ENCODE measurements at regions not wholly inside any gene's neighbourhood (a gene's known extent, or its start where the extent isn't known, plus 50 kb on each side); places are given as distances from the start of the nearest gene placed in this dataset.

DNA sequence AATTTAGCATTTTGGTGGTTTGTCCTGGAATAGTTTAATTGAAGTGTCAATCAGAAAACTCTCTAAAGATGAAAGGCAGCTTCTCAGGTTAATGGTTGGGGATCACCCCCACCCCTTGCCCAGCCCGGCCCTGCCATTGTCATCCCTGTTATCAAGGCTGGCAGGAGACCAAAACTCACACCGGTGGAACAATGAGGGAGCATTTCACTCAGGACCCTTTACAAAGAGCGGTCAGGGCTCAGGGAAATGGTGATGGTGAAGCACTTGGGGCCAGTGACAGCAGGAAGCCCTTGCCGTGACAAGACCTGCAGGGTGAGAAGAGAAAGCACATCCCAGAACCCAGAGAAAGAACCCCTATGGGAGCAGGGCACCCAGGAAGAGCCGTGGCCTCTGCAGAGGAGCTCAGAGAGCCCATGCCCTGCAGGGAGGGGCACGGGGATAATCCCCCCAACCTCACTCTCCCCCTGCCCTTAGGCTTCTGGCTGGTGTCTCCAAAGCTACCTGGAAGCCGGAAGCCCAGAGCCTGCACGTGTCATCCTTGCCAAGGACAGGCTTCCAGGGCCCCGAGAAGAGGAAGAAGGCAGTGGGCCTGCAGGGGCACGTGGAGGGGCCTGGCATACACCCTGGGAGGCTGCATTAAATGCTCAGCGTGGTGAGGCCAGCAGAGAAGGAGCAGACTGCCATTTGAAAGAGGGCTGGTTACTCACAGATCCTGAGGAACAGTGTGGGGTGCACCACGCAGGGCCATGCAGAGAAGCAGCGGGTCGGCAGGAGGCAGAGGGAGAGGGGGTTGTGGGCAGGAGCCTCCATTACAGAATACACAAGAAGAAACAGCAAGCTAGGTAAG is 80.6 kb upstream of the PRR20G start:
- Mint-ChIP-seq H3K4me3 (no peak overlapping the region), H3K4me1 (no peaks in the 10 kb centered on the region), H3K27me3 (peaks cover 49% of the 10 kb centered on the region), H3K27ac (no peak overlapping the region), H3K36me3 (ENCODE audit: low read depth) (no peaks in the 10 kb centered on the region)
- H3K9me3 ChIP-seq (ENCODE audit: control insufficient read depth, low read length, poor library complexity, severe bottlenecking) = no peaks in the 10 kb centered on the region
- DNase-seq (no peak), ATAC-seq (no peak)

DNA sequence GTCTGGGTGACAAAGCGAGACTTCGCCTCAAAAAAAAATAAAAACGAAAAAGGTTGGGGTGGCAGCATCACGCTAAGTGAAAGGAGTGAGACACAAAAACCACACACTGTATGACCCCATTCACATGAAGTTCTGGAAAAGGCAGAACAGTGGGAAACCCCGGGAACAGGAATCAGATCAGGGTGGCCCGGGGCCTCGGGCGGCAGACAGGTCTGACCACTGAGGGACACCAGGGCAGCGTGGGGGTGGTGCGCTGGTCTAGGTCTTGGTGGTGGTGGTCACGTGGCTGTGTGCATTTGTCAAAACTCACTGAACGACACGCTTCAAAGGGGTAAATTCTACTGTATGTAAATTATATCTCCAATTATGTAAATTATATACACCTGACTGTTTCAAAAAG is 79.7 kb upstream of the PRR20G start:
- Mint-ChIP-seq H3K27ac (no peak overlapping the region), H3K4me1 (no peaks in the 10 kb centered on the region), H3K4me3 (no peak overlapping the region), H3K36me3 (ENCODE audit: low read depth) (no peaks in the 10 kb centered on the region), H3K27me3 (peaks cover 53% of the 10 kb centered on the region)
- H3K9me3 ChIP-seq (ENCODE audit: control insufficient read depth, low read length, poor library complexity, severe bottlenecking) = no peaks in the 10 kb centered on the region
- DNase-seq = no peak
- ATAC-seq = no peak

DNA sequence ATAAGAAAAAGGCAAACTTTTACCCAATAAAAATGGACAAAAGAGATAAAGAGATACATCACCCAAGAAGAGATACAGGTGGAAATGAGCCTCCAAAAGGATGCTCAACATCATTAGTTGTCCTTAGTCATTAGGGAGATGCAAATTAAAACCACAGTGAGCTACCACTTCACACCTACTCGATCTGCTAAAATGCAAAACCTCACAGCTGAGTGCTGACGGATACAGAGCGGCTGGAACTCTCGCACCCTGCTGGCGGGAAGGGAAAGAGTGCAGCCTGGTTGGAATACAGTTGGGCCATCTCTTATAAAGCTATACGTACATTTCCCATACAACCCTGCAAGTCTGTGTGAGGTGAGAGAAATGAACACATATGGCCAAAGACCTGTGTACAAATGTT is 78.5 kb upstream of the PRR20G start:
- no peak for DNase-seq
- Mint-ChIP-seq H3K27me3 (peaks cover 53% of the 10 kb centered on the region), H3K36me3 (ENCODE audit: low read depth) (no peaks in the 10 kb centered on the region), H3K27ac (no peak overlapping the region), H3K4me3 (no peak overlapping the region), H3K4me1 (no peaks in the 10 kb centered on the region)
- ATAC-seq = no peak
- H3K9me3 ChIP-seq (ENCODE audit: control insufficient read depth, low read length, poor library complexity, severe bottlenecking) = no peaks in the 10 kb centered on the region

DNA sequence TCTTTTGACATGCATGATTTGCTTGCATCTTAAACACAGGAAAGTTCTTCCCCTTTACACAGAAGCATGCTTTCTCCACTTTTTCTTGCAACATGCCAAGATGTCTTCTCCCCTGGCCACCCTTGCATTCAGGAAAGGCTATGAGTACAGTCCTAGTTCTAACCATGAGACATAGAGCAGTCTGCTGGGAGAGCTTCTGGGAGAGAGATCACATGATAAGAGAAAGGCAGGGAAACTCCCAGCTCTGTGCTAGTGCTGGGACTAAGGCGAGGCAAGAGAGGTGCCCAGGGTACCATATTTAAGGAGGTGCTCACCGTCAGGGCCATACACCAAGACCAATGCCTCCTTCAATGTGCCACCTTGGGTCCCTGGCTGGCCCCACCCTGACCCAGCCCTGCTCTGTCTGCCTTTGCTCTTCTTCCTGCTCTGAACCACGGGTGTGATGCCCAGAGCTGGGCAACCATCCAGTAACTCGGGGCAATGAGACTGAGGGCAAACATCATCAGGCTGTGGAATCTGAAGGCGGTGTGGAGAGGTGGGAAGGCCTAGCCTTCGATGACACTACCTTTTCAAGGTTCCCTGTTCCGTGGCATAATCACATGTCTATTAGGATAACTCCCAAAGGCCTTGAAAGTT is 77.4 kb upstream of the PRR20G start:
- Mint-ChIP-seq H3K4me1 (no peaks in the 10 kb centered on the region), H3K27me3 (peaks cover 50% of the 10 kb centered on the region), H3K36me3 (ENCODE audit: low read depth) (no peaks in the 10 kb centered on the region), H3K27ac (no peak overlapping the region), H3K4me3 (no peak overlapping the region)
- no peak for DNase-seq
- no peak for ATAC-seq
- no peaks in the 10 kb centered on the region for H3K9me3 ChIP-seq (ENCODE audit: control insufficient read depth, low read length, poor library complexity, severe bottlenecking)

DNA sequence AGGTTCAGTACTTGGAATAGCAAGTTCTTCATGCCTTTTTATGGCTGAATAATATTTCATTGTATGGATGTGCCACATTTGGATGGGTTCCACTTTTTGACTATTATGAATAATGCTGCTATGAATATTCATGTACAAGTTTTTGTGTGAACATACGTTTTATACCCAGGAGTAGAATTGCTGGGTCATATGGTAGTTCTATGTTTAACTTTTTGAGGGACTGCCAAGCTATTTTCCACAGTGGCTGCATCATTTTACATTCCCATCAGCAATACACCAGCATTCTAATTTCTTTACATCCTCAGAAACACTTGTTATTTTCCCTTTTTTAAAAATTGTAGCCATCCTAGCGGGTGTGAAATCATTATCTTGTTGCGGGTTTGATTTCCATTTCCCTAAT is 76.0 kb upstream of the PRR20G start:
- Mint-ChIP-seq H3K4me3 (no peak overlapping the region), H3K27me3 (peaks cover 52% of the 10 kb centered on the region)

DNA sequence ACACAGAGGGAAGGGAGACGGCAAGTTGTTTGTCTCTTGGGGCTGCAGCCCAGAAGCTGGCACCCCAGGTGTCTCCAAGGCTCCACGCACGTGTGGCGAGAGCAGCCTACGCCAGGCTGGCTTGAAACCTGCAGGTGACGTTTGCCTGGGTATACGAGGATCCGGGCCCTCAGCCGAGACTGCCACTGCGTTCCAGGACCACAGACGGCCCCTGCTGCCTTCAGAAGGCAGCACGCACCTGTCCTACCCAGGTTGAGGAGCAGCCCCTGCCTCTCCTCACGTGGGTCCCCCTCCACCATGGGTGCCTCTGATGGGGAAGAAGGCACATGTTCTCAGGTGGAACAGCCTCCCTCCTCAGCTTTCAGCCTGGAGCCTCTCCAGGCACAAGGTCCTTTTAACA is 75.3 kb upstream of the PRR20G start:
- Mint-ChIP-seq H3K27me3 (peaks cover 46% of the 10 kb centered on the region), H3K4me1 (no peaks in the 10 kb centered on the region), H3K27ac (no peak overlapping the region), H3K4me3 (no peak overlapping the region), H3K36me3 (ENCODE audit: low read depth) (no peaks in the 10 kb centered on the region)
- ATAC-seq (no peak), DNase-seq (no peak)
- no peaks in the 10 kb centered on the region for H3K9me3 ChIP-seq (ENCODE audit: control insufficient read depth, low read length, poor library complexity, severe bottlenecking)

More for the DNA sequence above, 76.0 kb upstream of the PRR20G start:
- no peaks in the 10 kb centered on the region for H3K4me1 Mint-ChIP-seq
- DNase-seq = no peak
- no peak for ATAC-seq
- H3K27ac Mint-ChIP-seq = no peak overlapping the region
- H3K9me3 ChIP-seq (ENCODE audit: control insufficient read depth, low read length, poor library complexity, severe bottlenecking) = no peaks in the 10 kb centered on the region
- H3K36me3 Mint-ChIP-seq (ENCODE audit: low read depth) = no peaks in the 10 kb centered on the region

DNA sequence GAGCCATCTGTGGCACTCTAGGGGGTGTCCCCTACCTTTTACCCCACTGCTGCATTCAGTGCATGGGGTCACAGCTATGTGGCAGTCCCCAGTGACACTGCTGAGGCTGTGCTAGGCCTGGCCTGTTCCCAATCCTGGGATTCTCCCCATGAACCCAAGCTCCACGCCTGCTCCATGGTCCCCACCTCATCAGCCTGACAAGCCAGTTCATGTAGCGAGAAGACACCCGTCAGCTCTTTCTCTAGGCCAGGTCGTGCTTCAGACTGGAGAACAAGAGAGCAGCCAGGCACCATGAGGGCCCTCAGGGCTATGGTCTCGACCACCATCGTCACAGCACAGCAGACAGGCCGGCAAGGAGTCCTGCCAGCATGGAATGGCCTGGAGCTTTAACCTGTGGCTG is 72.8 kb upstream of the PRR20G start:
- Mint-ChIP-seq H3K27ac (no peak overlapping the region), H3K27me3 (peaks cover 24% of the 10 kb centered on the region), H3K4me1 (no peaks in the 10 kb centered on the region), H3K4me3 (no peak overlapping the region), H3K36me3 (ENCODE audit: low read depth) (no peaks in the 10 kb centered on the region)
- H3K9me3 ChIP-seq (ENCODE audit: control insufficient read depth, low read length, poor library complexity, severe bottlenecking) = no peaks in the 10 kb centered on the region
- DNase-seq (no peak), ATAC-seq (no peak)

DNA sequence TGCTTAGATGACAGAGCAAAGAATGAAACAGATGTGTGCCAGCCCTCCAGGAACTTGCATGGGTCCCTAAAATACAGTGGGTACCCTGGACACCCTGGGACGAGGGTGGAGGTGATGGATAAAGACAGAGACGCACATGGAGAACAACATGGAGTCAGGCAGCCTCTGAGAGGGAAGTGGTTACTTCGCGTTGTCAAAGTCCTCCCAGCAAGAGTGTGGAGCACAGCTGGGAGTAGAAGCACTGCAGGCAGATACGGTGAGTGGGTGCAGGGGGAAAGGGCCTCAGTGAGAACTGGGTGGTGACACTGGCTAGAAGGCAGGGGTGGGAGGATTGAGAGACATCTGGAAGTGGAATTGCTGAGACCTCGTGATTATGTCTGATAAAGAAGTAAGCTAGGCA is 70.8 kb upstream of the PRR20G start:
- H3K4me3 Mint-ChIP-seq = no peak overlapping the region
- H3K27ac Mint-ChIP-seq = no peak overlapping the region
- DNase-seq (no peak), ATAC-seq (no peak)
- no peaks in the 10 kb centered on the region for H3K36me3 Mint-ChIP-seq (ENCODE audit: low read depth)
- no peaks in the 10 kb centered on the region for H3K4me1 Mint-ChIP-seq
- H3K27me3 Mint-ChIP-seq = peaks cover 12% of the 10 kb centered on the region
- no peaks in the 10 kb centered on the region for H3K9me3 ChIP-seq (ENCODE audit: control insufficient read depth, low read length, poor library complexity, severe bottlenecking)

DNA sequence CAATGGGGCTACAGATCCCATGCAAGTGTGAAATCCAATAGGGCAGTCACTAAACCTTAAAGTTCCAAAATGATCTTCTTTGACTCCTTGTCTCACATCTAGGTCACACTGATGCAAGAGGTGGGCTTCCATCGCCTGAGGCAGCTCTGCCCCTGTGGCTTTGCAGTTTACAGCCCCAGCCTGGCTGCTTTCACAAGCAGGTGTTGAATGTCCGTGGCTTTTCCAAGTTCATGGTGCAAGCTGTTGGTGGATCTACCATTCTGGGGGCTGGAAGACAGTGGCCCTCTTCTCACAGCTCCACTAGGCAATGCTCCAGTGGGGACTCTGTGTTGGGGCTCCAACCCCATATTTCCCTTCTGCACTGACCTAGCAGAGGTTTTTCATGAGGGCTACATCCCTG is 68.5 kb upstream of the PRR20G start:
- peaks cover 6% of the 10 kb centered on the region for H3K27me3 Mint-ChIP-seq
- DNase-seq (no peak), ATAC-seq (no peak)
- H3K4me3 Mint-ChIP-seq = no peak overlapping the region
- no peaks in the 10 kb centered on the region for H3K4me1 Mint-ChIP-seq
- no peak overlapping the region for H3K27ac Mint-ChIP-seq
- no peaks in the 10 kb centered on the region for H3K36me3 Mint-ChIP-seq (ENCODE audit: low read depth)
- H3K9me3 ChIP-seq (ENCODE audit: control insufficient read depth, low read length, poor library complexity, severe bottlenecking) = no peaks in the 10 kb centered on the region

DNA sequence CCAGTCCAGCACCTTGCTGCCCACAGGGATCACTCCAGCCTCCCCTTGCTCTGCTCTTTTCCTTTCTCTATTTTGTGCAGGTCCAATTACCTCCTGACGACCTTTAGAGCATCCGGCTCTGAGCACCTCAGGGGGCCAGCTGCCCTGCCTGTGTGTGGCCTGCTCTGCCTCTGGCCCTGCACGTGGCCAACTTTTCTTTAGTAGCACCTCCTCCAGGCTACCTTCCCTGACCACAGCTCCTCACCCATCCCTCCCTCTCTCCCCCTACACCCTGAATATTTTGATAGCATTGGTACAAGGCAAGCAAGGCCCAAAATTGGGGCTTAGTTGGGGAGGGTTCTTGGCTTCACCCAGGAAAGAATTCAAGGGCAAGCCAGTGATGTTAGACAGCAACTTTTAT is 66.9 kb upstream of the PRR20G start:
- no peaks in the 10 kb centered on the region for H3K36me3 Mint-ChIP-seq (ENCODE audit: low read depth)
- H3K9me3 ChIP-seq (ENCODE audit: control insufficient read depth, low read length, poor library complexity, severe bottlenecking) = no peaks in the 10 kb centered on the region
- no peak overlapping the region for H3K27ac Mint-ChIP-seq
- peaks cover 14% of the 10 kb centered on the region for H3K27me3 Mint-ChIP-seq
- H3K4me1 Mint-ChIP-seq = no peaks in the 10 kb centered on the region
- DNase-seq = no peak
- no peak overlapping the region for H3K4me3 Mint-ChIP-seq
- ATAC-seq = no peak

DNA sequence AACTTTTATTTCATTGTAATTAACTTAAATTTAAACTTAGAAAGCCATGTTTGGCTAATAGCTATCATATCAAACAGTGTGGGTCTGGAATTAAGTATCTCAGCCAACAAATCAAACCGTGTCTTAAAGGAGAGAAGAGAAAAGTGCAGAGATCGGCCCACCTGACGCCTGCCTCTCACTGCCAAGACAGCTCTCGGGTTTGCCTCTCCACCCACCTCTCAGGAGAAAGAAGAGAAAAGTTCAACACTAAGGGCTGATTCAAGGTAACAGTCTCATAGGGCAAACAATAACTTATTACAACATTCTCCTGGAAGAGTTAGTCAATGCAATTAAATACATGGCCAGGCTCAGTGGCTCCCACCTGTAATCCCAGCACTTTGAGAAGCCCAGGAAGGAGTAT is 64.8 kb upstream of the PRR20G start:
- Mint-ChIP-seq H3K27ac (no peak overlapping the region), H3K4me3 (no peak overlapping the region), H3K36me3 (ENCODE audit: low read depth) (no peaks in the 10 kb centered on the region), H3K27me3 (peaks cover 9% of the 10 kb centered on the region), H3K4me1 (no peaks in the 10 kb centered on the region)
- DNase-seq (no peak), ATAC-seq (no peak)
- H3K9me3 ChIP-seq (ENCODE audit: control insufficient read depth, low read length, poor library complexity, severe bottlenecking) = no peaks in the 10 kb centered on the region

DNA sequence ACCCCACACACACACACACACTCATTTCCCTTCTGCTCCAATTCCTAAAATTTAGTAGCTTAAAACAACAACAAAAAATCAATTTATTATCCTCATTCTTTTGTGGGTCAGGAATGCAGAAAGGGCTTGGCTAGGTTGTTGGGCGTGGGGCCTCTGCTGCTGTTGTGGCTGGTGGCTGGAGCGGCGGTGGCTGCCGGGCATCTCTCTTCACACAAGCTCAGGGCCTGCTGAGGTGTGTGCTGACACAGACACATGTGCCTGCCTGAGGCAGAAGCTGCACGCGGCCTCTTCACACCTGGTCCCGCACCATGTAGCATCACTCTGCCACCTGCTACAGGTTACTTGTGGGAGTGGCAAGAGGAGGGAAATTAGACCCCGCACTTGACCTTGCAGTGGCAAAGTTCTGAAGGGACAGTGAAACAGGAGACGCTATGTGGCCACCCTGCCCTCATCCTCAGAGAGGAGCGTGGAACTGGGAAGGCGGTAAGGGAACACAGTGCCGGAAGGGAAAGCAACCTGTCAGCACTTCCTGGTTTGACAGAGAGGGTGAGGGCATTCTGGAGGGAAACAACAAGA is 64.0 kb upstream of the PRR20G start:
- no peaks in the 10 kb centered on the region for H3K9me3 ChIP-seq (ENCODE audit: control insufficient read depth, low read length, poor library complexity, severe bottlenecking)
- ATAC-seq = no peak
- no peaks in the 10 kb centered on the region for H3K4me1 Mint-ChIP-seq
- no peak overlapping the region for H3K27ac Mint-ChIP-seq
- DNase-seq = no peak
- no peak overlapping the region for H3K4me3 Mint-ChIP-seq
- no peaks in the 10 kb centered on the region for H3K36me3 Mint-ChIP-seq (ENCODE audit: low read depth)
- peaks cover 9% of the 10 kb centered on the region for H3K27me3 Mint-ChIP-seq

DNA sequence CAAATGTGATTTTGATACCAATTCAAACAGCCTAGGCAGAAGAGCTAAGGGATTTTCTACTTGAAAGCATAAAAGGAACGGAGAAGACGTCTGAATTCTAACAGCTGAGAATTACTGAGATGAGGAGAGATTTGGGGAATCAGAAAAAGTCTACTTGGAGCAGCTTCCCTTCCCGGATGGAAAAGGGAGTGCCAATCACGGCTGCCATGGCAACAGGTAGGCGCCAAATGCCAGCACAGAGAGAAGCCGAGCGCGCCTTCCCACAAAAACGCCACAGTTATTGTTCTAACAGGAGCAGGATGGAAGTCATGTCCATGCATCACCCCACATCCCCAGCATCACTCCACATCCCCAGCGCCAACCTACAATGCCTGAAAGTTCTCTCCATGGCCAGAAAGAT is 63.5 kb upstream of the PRR20G start:
- H3K4me3 Mint-ChIP-seq = no peak overlapping the region
- DNase-seq (no peak), ATAC-seq (no peak)
- H3K27me3 Mint-ChIP-seq = peaks cover 9% of the 10 kb centered on the region
- no peak overlapping the region for H3K27ac Mint-ChIP-seq
- H3K9me3 ChIP-seq (ENCODE audit: control insufficient read depth, low read length, poor library complexity, severe bottlenecking) = no peaks in the 10 kb centered on the region
- no peaks in the 10 kb centered on the region for H3K4me1 Mint-ChIP-seq
- no peaks in the 10 kb centered on the region for H3K36me3 Mint-ChIP-seq (ENCODE audit: low read depth)
